GM18867 (cell line): ENCODE measurements at regions not wholly inside any gene's neighbourhood (a gene's known extent, or its start where the extent isn't known, plus 50 kb on each side); places are given as distances from the start of the nearest gene placed in this dataset.
A peak's percentile ranks its signal among the peaks of the same experiment; 100 is the strongest.

Experiments
- ATAC-seq: cut with Tn5 transposase; IDR thresholded peaks from one replicate; pipeline ENCODE4 v1.9.1; 2021; ENCODE audit warnings: mild to moderate bottlenecking, moderate library complexity; ENCODE audit not compliant: unreplicated experiment

GRCh38 chr14:58809520-58809919, 171.8 kb downstream of the DACT1 start:
- no peak for ATAC-seq

- peak; percentile 97 for ATAC-seq
Observed at GRCh38 chr14:58812050-58812910, 174.5 kb downstream of the DACT1 start.

GRCh38 chr14:58813745-58814144, 176.0 kb downstream of the DACT1 start:
- no peak for ATAC-seq

GRCh38 chr14:58814466-58814865, 176.7 kb downstream of the DACT1 start:
- no peak for ATAC-seq

GRCh38 chr14:58815161-58815701, 177.5 kb downstream of the DACT1 start:
- ATAC-seq: no peak

- no peak for ATAC-seq
Observed at GRCh38 chr14:58815794-58816193, 178.0 kb downstream of the DACT1 start.

- ATAC-seq: no peak
Observed at GRCh38 chr14:58816416-58817115, 178.8 kb downstream of the DACT1 start.

- no peak for ATAC-seq
Observed at GRCh38 chr14:58817846-58818245, 180.1 kb downstream of the DACT1 start.

GRCh38 chr14:58820032-58820431, 182.3 kb downstream of the DACT1 start:
- ATAC-seq: no peak

GRCh38 chr14:58821421-58821820, 183.7 kb downstream of the DACT1 start:
- ATAC-seq: no peak

GRCh38 chr14:58822856-58823255, 185.1 kb downstream of the DACT1 start:
- ATAC-seq: no peak

GRCh38 chr14:58823312-58823711, 185.6 kb downstream of the DACT1 start:
- ATAC-seq: no peak

- no peak for ATAC-seq
Observed at GRCh38 chr14:58824106-58824505, 186.3 kb downstream of the DACT1 start.

GRCh38 chr14:58824796-58825195, 187.0 kb downstream of the DACT1 start:
- no peak for ATAC-seq

- ATAC-seq: no peak
Observed at GRCh38 chr14:58825606-58826005, 187.8 kb downstream of the DACT1 start.

- no peak for ATAC-seq
Observed at GRCh38 chr14:58826845-58827686, 189.3 kb downstream of the DACT1 start.

- ATAC-seq: no peak
Observed at GRCh38 chr14:58828298-58828697, 190.5 kb downstream of the DACT1 start.

GRCh38 chr14:58829594-58829993, 191.8 kb downstream of the DACT1 start:
- no peak for ATAC-seq

GRCh38 chr14:58830121-58830520, 192.4 kb downstream of the DACT1 start:
- ATAC-seq: no peak

GRCh38 chr14:58832095-58832521, 194.3 kb downstream of the DACT1 start:
- no peak for ATAC-seq
